GM12878 (cell line): ENCODE measurements at regions not wholly inside any gene's neighbourhood (a gene's known extent, or its start where the extent isn't known, plus 50 kb on each side); places are given as distances from the start of the nearest gene placed in this dataset.

Experiments
- ATAC-seq: fragments of 200-7000 bp; cut with Tn5 transposase; 3 replicates; pipeline ENCODE4 v1.9.1; 2020; ENCODE audit warnings: mild to moderate bottlenecking, moderate library complexity
- BruUV-seq: library from RNA; stranded (reverse); fragments of 400-500 nt; replicated peaks from 2 replicates; lab custom pipeline; 2021; lab: Mats Ljungman, UMichigan
- CTCF ChIA-PET: fragments of 300-600 bp; sonication (Branson Sonifier 250); formaldehyde crosslinking; extraction: SDS; loops from one replicate; lab custom pipeline; 2021; ENCODE audit warnings: inconsistent platforms; lab: Yijun Ruan, JAX
- POLR2A ChIA-PET: fragments of 350-600 bp; formaldehyde crosslinking; extraction: SDS; loops from one replicate; lab custom pipeline; 2021; ENCODE audit warnings: inconsistent platforms; lab: Charles Lee
- RAD21 ChIA-PET: fragments of 300-600 bp; sonication (Branson Sonifier 250); formaldehyde crosslinking; loops from one replicate; lab custom pipeline; 2023; ENCODE audit warnings: antibody characterized with exemption; ENCODE audit not compliant: unreplicated experiment; lab: Charles Lee
- SMC1A ChIA-PET: fragments of 300-600 bp; sonication (Branson Sonifier 250); formaldehyde crosslinking; loops from one replicate; lab custom pipeline; 2023; ENCODE audit not compliant: unreplicated experiment, uncharacterized antibody; lab: Charles Lee
- DNase-seq: peaks from one replicate; pipeline ENCODE4 v3.0.0-alpha.2; 2011; ENCODE audit warnings: low read depth, low spot score
- FAIRE-seq: peaks from 3 replicates; lab custom pipeline; 2011; peaks lifted over from hg19 to GRCh38; lab: Jason Lieb, UNC
- H2AFZ ChIP-seq: 2 replicates; pipeline ENCODE4 v1.6.0; 2011; ENCODE audit warnings: low read depth, low read length, control low read depth; ENCODE audit not compliant: control insufficient read depth
- H3K27ac ChIP-seq: 2 replicates; pipeline ENCODE4 v1.5.1; 2011; ENCODE audit warnings: control low read depth; ENCODE audit not compliant: control insufficient read depth, insufficient read depth
- H3K27me3 ChIP-seq, 2 experiments: replicated peaks in 1 of 2; 2 replicates each; pipeline versions ENCODE4 v1.6.0 to v1.6.1; 2011; ENCODE audit warnings: low read length in 1 of 2; ENCODE audit not compliant: control insufficient read depth in 2 of 2, insufficient read depth in 2 of 2
- H3K36me3 ChIP-seq, 2 experiments: 2 replicates each; pipeline ENCODE4 v1.5.1; 2011; ENCODE audit warnings: low read length in 1 of 2; ENCODE audit not compliant: control insufficient read depth in 2 of 2, insufficient read depth in 2 of 2
- H3K4me1 ChIP-seq: 2 replicates; pipeline ENCODE4 v1.6.1; 2011; ENCODE audit warnings: mild to moderate bottlenecking, low read length, moderate library complexity, mixed read lengths; ENCODE audit not compliant: control insufficient read depth, insufficient read depth
- H3K4me2 ChIP-seq: 2 replicates; pipeline ENCODE4 v1.6.0; 2011; ENCODE audit warnings: control low read depth; ENCODE audit not compliant: control insufficient read depth, insufficient read depth
- H3K4me3 ChIP-seq: fragments of 200-600 bp; sonication (generic); 2 replicates; pipeline ENCODE4 v1.5.1; 2016
- H3K79me2 ChIP-seq: 2 replicates; pipeline ENCODE4 v1.6.0; 2011; ENCODE audit warnings: low read length; ENCODE audit not compliant: control insufficient read depth, insufficient read depth
- H3K9ac ChIP-seq: 2 replicates; pipeline ENCODE4 v1.8.0; 2011; ENCODE audit warnings: low read length, control low read depth, mixed read lengths; ENCODE audit not compliant: control insufficient read depth, insufficient read depth
- H3K9me3 ChIP-seq: replicated peaks from 3 replicates; pipeline ENCODE4 v1.5.1; 2011; ENCODE audit warnings: mild to moderate bottlenecking, low read length; ENCODE audit not compliant: control insufficient read depth, insufficient read depth
- H4K20me1 ChIP-seq: 2 replicates; pipeline ENCODE4 v1.6.0; 2011; ENCODE audit not compliant: control insufficient read depth, insufficient read depth
- BRCA1 ChIP-seq: IDR thresholded peaks from 2 replicates; pipeline ENCODE4 v1.6.1; 2011; ENCODE audit warnings: low read depth, low read length, improper control_type of control experiment
- FOXK2 ChIP-seq: fragments of 450-650 bp; IDR thresholded peaks from 2 replicates; pipeline ENCODE4 v1.6.1; 2017; ENCODE audit warnings: mild to moderate bottlenecking, moderate library complexity
- HCFC1 ChIP-seq: fragments of 150-350 bp; IDR thresholded peaks from 2 replicates; pipeline ENCODE4 v1.6.1; 2014; ENCODE audit warnings: low read length
- KDM1A ChIP-seq: fragments of 200-600 bp; sonication (generic); IDR thresholded peaks from 2 replicates; pipeline ENCODE4 v1.6.1; 2016; ENCODE audit warnings: borderline replicate concordance
- NFXL1 ChIP-seq: fragments of 450-650 bp; IDR thresholded peaks from 2 replicates; pipeline ENCODE4 v1.6.1; 2017; ENCODE audit warnings: antibody characterized with exemption, mild to moderate bottlenecking, borderline replicate concordance
- NRF1 ChIP-seq: conservative IDR thresholded peaks from 2 replicates; pipeline ENCODE4 v1.6.1; 2011; ENCODE audit warnings: mild to moderate bottlenecking, low read depth, low read length, improper control_type of control experiment
- POLR2AphosphoS2 ChIP-seq: IDR thresholded peaks from 2 replicates; pipeline ENCODE4 v1.6.1; 2011; ENCODE audit warnings: low read depth, mild to moderate bottlenecking, low read length, improper control_type of control experiment, moderate library complexity
- RUNX3 ChIP-seq: IDR thresholded peaks from 2 replicates; pipeline ENCODE4 v1.6.1; 2012; ENCODE audit warnings: low read length, inconsistent platforms
- SMAD5 ChIP-seq: IDR thresholded peaks from 2 replicates; pipeline ENCODE4 v1.6.1; 2016; ENCODE audit warnings: antibody characterized with exemption, low read depth
- STAT1 ChIP-seq: fragments of 450-650 bp; conservative IDR thresholded peaks from 2 replicates; pipeline ENCODE4 v1.6.1; 2014; ENCODE audit warnings: antibody characterized with exemption, mild to moderate bottlenecking
- TAF1 ChIP-seq: IDR thresholded peaks from 2 replicates; pipeline ENCODE4 v1.6.1; 2011; ENCODE audit warnings: mild to moderate bottlenecking, low read depth, low read length, borderline replicate concordance
- TARDBP ChIP-seq: IDR thresholded peaks from 2 replicates; pipeline ENCODE4 v1.6.1; 2016; ENCODE audit warnings: borderline replicate concordance
- TCF3 ChIP-seq: IDR thresholded peaks from 2 replicates; pipeline ENCODE4 v1.6.1; 2012; ENCODE audit warnings: low read depth, mild to moderate bottlenecking, low read length, borderline replicate concordance; ENCODE audit not compliant: insufficient read depth
- ZSCAN29 ChIP-seq: fragments of 450-650 bp; IDR thresholded peaks from 2 replicates; pipeline ENCODE4 v1.6.1; 2017; ENCODE audit warnings: mild to moderate bottlenecking, moderate library complexity
- in situ Hi-C: fragments of 300-500 bp; cut with MboI; formaldehyde crosslinking; loops from 9 replicates; pipeline ENCODE4 v1.14.3; 2018; ENCODE audit warnings: mixed read lengths
- intact Hi-C: fragments of 100-400 bp; cut with micrococcal nuclease; formaldehyde crosslinking; loops from one replicate; pipeline ENCODE4 v1.14.2; 2022; ENCODE audit not compliant: unreplicated experiment
- TF ChIP-seq, protein P1 (sequence below): fragments of 450-650 bp; IDR thresholded peaks from 2 replicates; pipeline ENCODE4 v1.6.1; 2014; ENCODE audit warnings: mild to moderate bottlenecking
- TF ChIP-seq, protein P2 (sequence below): fragments of 450-650 bp; IDR thresholded peaks from 2 replicates; pipeline ENCODE4 v1.6.1; 2017; ENCODE audit warnings: borderline replicate concordance
- TF ChIP-seq, protein P3 (sequence below): IDR thresholded peaks from 2 replicates; pipeline ENCODE4 v1.6.1; 2012; ENCODE audit warnings: low read length, inconsistent platforms

DNA sequence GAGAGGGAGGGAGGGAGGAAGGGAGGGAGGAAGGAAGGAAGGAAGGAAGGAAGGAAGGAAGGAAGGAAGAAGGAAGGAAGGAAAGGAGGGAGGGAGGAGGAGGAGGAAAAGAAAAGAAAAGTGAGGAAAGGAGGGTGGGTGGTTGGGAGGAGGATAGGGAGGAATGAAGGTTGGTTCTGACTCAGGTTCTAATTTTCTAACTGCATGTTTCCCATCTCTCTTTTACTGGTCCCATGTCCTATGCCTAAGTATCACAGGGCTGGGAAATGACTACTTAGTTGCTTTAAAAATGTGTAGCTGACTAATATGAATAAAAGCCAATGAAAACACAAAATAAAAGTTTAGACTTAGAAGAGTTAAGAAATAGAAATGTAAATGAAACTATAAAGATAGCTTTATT is 890.9 kb upstream of the POT1 start:
- TF ChIP-seq NFXL1 (no peak), TCF3 (no peak), HCFC1 (no peak), STAT1 (no peak), NRF1 (no peak), BRCA1 (no peak), TARDBP (no peak), POLR2AphosphoS2 (no peak), RUNX3 (no peak), FOXK2 (no peak), KDM1A (no peak), SMAD5 (no peak), ZSCAN29 (no peak), TAF1 (no peak)
- TF ChIP-seq, protein P1, sequence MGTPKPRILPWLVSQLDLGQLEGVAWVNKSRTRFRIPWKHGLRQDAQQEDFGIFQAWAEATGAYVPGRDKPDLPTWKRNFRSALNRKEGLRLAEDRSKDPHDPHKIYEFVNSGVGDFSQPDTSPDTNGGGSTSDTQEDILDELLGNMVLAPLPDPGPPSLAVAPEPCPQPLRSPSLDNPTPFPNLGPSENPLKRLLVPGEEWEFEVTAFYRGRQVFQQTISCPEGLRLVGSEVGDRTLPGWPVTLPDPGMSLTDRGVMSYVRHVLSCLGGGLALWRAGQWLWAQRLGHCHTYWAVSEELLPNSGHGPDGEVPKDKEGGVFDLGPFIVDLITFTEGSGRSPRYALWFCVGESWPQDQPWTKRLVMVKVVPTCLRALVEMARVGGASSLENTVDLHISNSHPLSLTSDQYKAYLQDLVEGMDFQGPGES: no peak
- TF ChIP-seq, protein P2, sequence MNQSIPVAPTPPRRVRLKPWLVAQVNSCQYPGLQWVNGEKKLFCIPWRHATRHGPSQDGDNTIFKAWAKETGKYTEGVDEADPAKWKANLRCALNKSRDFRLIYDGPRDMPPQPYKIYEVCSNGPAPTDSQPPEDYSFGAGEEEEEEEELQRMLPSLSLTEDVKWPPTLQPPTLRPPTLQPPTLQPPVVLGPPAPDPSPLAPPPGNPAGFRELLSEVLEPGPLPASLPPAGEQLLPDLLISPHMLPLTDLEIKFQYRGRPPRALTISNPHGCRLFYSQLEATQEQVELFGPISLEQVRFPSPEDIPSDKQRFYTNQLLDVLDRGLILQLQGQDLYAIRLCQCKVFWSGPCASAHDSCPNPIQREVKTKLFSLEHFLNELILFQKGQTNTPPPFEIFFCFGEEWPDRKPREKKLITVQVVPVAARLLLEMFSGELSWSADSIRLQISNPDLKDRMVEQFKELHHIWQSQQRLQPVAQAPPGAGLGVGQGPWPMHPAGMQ: no peak
- TF ChIP-seq, protein P3, sequence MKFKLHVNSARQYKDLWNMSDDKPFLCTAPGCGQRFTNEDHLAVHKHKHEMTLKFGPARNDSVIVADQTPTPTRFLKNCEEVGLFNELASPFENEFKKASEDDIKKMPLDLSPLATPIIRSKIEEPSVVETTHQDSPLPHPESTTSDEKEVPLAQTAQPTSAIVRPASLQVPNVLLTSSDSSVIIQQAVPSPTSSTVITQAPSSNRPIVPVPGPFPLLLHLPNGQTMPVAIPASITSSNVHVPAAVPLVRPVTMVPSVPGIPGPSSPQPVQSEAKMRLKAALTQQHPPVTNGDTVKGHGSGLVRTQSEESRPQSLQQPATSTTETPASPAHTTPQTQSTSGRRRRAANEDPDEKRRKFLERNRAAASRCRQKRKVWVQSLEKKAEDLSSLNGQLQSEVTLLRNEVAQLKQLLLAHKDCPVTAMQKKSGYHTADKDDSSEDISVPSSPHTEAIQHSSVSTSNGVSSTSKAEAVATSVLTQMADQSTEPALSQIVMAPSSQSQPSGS: no peak
- Histone ChIP-seq H3K4me1 (no peaks in the 10 kb centered on the region), H3K27ac (no peak overlapping the region), H3K4me2 (no peak overlapping the region), H3K36me3 (no peaks in the 10 kb centered on the region), H3K9ac (no peak overlapping the region), H3K27me3 (no peaks in the 10 kb centered on the region), H4K20me1 (no peaks in the 10 kb centered on the region), H3K9me3 (no peaks in the 10 kb centered on the region), H3K4me3 (no peak overlapping the region), H3K79me2 (no peaks in the 10 kb centered on the region), H2AFZ (no peak overlapping the region)
- no peak for FAIRE-seq
- CTCF ChIA-PET: interaction anchor here (0.8 kb wide), 1 partner anchor 420 kb away, joined by 3 read pairs; no protein-coding TSS in a partner anchor
- no peak for ATAC-seq
- no TSS peak for BruUV-seq
- RAD21 ChIA-PET: no interaction called here
- DNase-seq: no peak
- POLR2A ChIA-PET: no interaction called here
- in situ Hi-C loops: no loop called here
- SMC1A ChIA-PET: interaction anchor here (0.9 to 2.0 kb wide), 5 partner anchors 12 to 418 kb away, joined by 3 to 8 read pairs (median 3); no protein-coding TSS in a partner anchor
- intact Hi-C loops: loop anchor here (5.0 kb wide), 1 partner anchor 67 kb away; no protein-coding TSS in a partner anchor
